ENCODE measurements at regions not wholly inside any gene's neighbourhood (a gene's known extent, or its start where the extent isn't known, plus 50 kb on each side); places are given as distances from the start of the nearest gene placed in this dataset.

- Histone ChIP-seq H3K27ac (ENCODE audit: low read depth, low read length) (no peak overlapping the region), H3F3A (ENCODE audit: control insufficient read depth, insufficient read depth) (no peaks in the 10 kb centered on the region), H3K9me3 (ENCODE audit: control insufficient read depth, insufficient read depth, low read length) (no peaks in the 10 kb centered on the region), H3K9me2 (replicated peaks; ENCODE audit: control insufficient read depth, low read length) (no peaks in the 10 kb centered on the region), H4K20me1 (ENCODE audit: control insufficient read depth, insufficient read depth, low read depth, low read length) (no peaks in the 10 kb centered on the region), H3K4me2 (ENCODE audit: low read length) (no peak overlapping the region), H3K4me1 (ENCODE audit: control insufficient read depth, low read length) (peaks cover 48% of the 10 kb centered on the region), H3K27me3 (ENCODE audit: control insufficient read depth, low read length) (no peaks in the 10 kb centered on the region), H3K79me2 (ENCODE audit: control insufficient read depth, low read length) (no peaks in the 10 kb centered on the region), H3K4me3 (ENCODE audit: low read length) (no peak overlapping the region), H3K36me3 (ENCODE audit: control insufficient read depth, low read length) (no peaks in the 10 kb centered on the region)
- TF ChIP-seq, protein P1, sequence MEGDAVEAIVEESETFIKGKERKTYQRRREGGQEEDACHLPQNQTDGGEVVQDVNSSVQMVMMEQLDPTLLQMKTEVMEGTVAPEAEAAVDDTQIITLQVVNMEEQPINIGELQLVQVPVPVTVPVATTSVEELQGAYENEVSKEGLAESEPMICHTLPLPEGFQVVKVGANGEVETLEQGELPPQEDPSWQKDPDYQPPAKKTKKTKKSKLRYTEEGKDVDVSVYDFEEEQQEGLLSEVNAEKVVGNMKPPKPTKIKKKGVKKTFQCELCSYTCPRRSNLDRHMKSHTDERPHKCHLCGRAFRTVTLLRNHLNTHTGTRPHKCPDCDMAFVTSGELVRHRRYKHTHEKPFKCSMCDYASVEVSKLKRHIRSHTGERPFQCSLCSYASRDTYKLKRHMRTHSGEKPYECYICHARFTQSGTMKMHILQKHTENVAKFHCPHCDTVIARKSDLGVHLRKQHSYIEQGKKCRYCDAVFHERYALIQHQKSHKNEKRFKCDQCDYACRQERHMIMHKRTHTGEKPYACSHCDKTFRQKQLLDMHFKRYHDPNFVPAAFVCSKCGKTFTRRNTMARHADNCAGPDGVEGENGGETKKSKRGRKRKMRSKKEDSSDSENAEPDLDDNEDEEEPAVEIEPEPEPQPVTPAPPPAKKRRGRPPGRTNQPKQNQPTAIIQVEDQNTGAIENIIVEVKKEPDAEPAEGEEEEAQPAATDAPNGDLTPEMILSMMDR (IDR thresholded peaks at IDR 0.05; ENCODE audit: low read depth, low read length, poor library complexity, severe bottlenecking) = no peak
- TF ChIP-seq EZH2phosphoT487 (IDR thresholded peaks at IDR 0.05; ENCODE audit: borderline replicate concordance, low read length) = no peak
Observed at GRCh38 chr3:177942911-177943310, 593.3 kb upstream of the KCNMB2 start.

DNA sequence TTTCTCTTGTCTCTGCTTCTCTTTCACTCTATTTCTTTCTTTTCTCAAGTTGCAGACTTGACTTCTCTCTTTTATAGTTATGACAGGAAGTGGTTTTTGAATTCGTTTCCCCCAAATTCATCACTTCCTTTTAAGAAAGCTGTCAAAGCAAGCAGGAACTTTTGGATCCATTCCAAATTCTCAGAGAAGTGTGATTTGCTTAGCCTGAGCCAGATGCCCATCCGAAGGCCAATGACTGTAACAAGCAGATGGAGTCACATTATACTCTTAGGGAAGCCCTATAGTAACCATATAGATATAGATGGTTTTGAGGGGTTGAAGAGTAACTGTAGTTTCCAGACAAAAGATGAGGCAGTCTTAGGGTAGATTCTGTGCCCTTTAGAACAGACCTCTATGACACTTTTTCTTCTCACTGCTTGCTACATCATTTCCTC lies 592.0 kb upstream of the KCNMB2 start:
- Histone ChIP-seq H3K4me3 (ENCODE audit: low read length) (peak overlapping the region; percentile 46), H4K20me1 (ENCODE audit: control insufficient read depth, insufficient read depth, low read depth, low read length) (no peaks in the 10 kb centered on the region), H3K27ac (ENCODE audit: low read depth, low read length) (peak overlapping the region; percentile 48), H3K9me2 (replicated peaks; ENCODE audit: control insufficient read depth, low read length) (no peaks in the 10 kb centered on the region), H3K36me3 (ENCODE audit: control insufficient read depth, low read length) (no peaks in the 10 kb centered on the region), H3K4me2 (ENCODE audit: low read length) (peak overlapping the region; percentile 56), H3K4me1 (ENCODE audit: control insufficient read depth, low read length) (peaks cover 57% of the 10 kb centered on the region), H3K9me3 (ENCODE audit: control insufficient read depth, insufficient read depth, low read length) (no peaks in the 10 kb centered on the region), H3K79me2 (ENCODE audit: control insufficient read depth, low read length) (no peaks in the 10 kb centered on the region), H3F3A (ENCODE audit: control insufficient read depth, insufficient read depth) (no peaks in the 10 kb centered on the region), H3K27me3 (ENCODE audit: control insufficient read depth, low read length) (no peaks in the 10 kb centered on the region)
- TF ChIP-seq EZH2phosphoT487 (IDR thresholded peaks at IDR 0.05; ENCODE audit: borderline replicate concordance, low read length) = no peak

GRCh38 chr3:177946048-177946447 lies 590.2 kb upstream of the KCNMB2 start:
- no peaks in the 10 kb centered on the region for H4K20me1 ChIP-seq (ENCODE audit: control insufficient read depth, insufficient read depth, low read depth, low read length)
- no peak for TF ChIP-seq EZH2phosphoT487 (IDR thresholded peaks at IDR 0.05; ENCODE audit: borderline replicate concordance, low read length)
- TF ChIP-seq, protein P1 (IDR thresholded peaks at IDR 0.05; ENCODE audit: low read depth, low read length, poor library complexity, severe bottlenecking) = no peak
- no peak overlapping the region for H3K4me2 ChIP-seq (ENCODE audit: low read length)
- no peak overlapping the region for H3K27ac ChIP-seq (ENCODE audit: low read depth, low read length)
- no peaks in the 10 kb centered on the region for H3K36me3 ChIP-seq (ENCODE audit: control insufficient read depth, low read length)
- no peaks in the 10 kb centered on the region for H3F3A ChIP-seq (ENCODE audit: control insufficient read depth, insufficient read depth)
- peaks cover 69% of the 10 kb centered on the region for H3K4me1 ChIP-seq (ENCODE audit: control insufficient read depth, low read length)
- H3K79me2 ChIP-seq (ENCODE audit: control insufficient read depth, low read length) = no peaks in the 10 kb centered on the region
- H3K9me3 ChIP-seq (ENCODE audit: control insufficient read depth, insufficient read depth, low read length) = no peaks in the 10 kb centered on the region
- no peaks in the 10 kb centered on the region for H3K9me2 ChIP-seq (replicated peaks; ENCODE audit: control insufficient read depth, low read length)
- H3K4me3 ChIP-seq (ENCODE audit: low read length) = no peak overlapping the region
- H3K27me3 ChIP-seq (ENCODE audit: control insufficient read depth, low read length) = no peaks in the 10 kb centered on the region

- no peaks in the 10 kb centered on the region for H3K36me3 ChIP-seq (ENCODE audit: control insufficient read depth, low read length)
- H3K9me3 ChIP-seq (ENCODE audit: control insufficient read depth, insufficient read depth, low read length) = no peaks in the 10 kb centered on the region
- H3K79me2 ChIP-seq (ENCODE audit: control insufficient read depth, low read length) = no peaks in the 10 kb centered on the region
- H3K4me2 ChIP-seq (ENCODE audit: low read length) = no peak overlapping the region
- no peaks in the 10 kb centered on the region for H4K20me1 ChIP-seq (ENCODE audit: control insufficient read depth, insufficient read depth, low read depth, low read length)
- no peaks in the 10 kb centered on the region for H3K27me3 ChIP-seq (ENCODE audit: control insufficient read depth, low read length)
- no peaks in the 10 kb centered on the region for H3K9me2 ChIP-seq (replicated peaks; ENCODE audit: control insufficient read depth, low read length)
- TF ChIP-seq, protein P1 (IDR thresholded peaks at IDR 0.05; ENCODE audit: low read depth, low read length, poor library complexity, severe bottlenecking) = no peak
- TF ChIP-seq EZH2phosphoT487 (IDR thresholded peaks at IDR 0.05; ENCODE audit: borderline replicate concordance, low read length) = no peak
- peaks cover 70% of the 10 kb centered on the region for H3K4me1 ChIP-seq (ENCODE audit: control insufficient read depth, low read length)
- H3F3A ChIP-seq (ENCODE audit: control insufficient read depth, insufficient read depth) = no peaks in the 10 kb centered on the region
- no peak overlapping the region for H3K27ac ChIP-seq (ENCODE audit: low read depth, low read length)
- H3K4me3 ChIP-seq (ENCODE audit: low read length) = no peak overlapping the region
Observed at GRCh38 chr3:177946497-177946896, 589.7 kb upstream of the KCNMB2 start.
